Caki2 (cell line): ENCODE measurements at regions not wholly inside any gene's neighbourhood (a gene's known extent, or its start where the extent isn't known, plus 50 kb on each side); places are given as distances from the start of the nearest gene placed in this dataset.

Experiments used
- DNase-seq: peaks from one replicate; pipeline ENCODE4 v3.0.0-alpha.2; 2015; ENCODE audit warnings: low read depth
- in situ Hi-C: cut with HindIII; loops from 2 replicates; pipeline ENCODE4 v1.10.0; 2016; ENCODE audit warnings: low sequenced_read_pairs, low pct_unique_long_range_greater_than_20kb, mixed read lengths

- in situ Hi-C loops: no loop called here
Observed at GRCh38 chr6:152896923-152897322, 85.9 kb downstream of the FBXO5 start.

GRCh38 chr6:152897807-152898399 is 84.9 kb downstream of the FBXO5 start:
- peak; percentile 22 for DNase-seq
- in situ Hi-C loops: no loop called here

More at GRCh38 chr6:152896923-152897322, 85.9 kb downstream of the FBXO5 start:
- no peak for DNase-seq

GRCh38 chr6:152904678-152905077 is 78.2 kb downstream of the FBXO5 start:
- in situ Hi-C loops: no loop called here
- no peak for DNase-seq

- no peak for DNase-seq
- in situ Hi-C loops: no loop called here
Observed at GRCh38 chr6:152905551-152906299, 77.1 kb downstream of the FBXO5 start.

- in situ Hi-C loops: no loop called here
- DNase-seq: no peak
Observed at GRCh38 chr6:152909241-152909640, 73.6 kb downstream of the FBXO5 start.

- no peak for DNase-seq
- in situ Hi-C loops: no loop called here
Observed at GRCh38 chr6:152916035-152916434, 66.8 kb downstream of the FBXO5 start.

GRCh38 chr6:152918991-152919390 is 63.9 kb downstream of the FBXO5 start:
- DNase-seq: no peak
- in situ Hi-C loops: no loop called here

- no peak for DNase-seq
- in situ Hi-C loops: no loop called here
Observed at GRCh38 chr6:152920016-152920415, 62.8 kb downstream of the FBXO5 start.
